Fibroblast of skin of scalp (primary cell): ENCODE measurements at regions not wholly inside any gene's neighbourhood (a gene's known extent, or its start where the extent isn't known, plus 50 kb on each side); places are given as distances from the start of the nearest gene placed in this dataset.
"Not testable (repeated sequence)": the region's sequence is repeated elsewhere in the genome, so short reads cannot be mapped to it uniquely, and the experiment has no call there.

Experiments used
- DNase-seq: peaks from one replicate; pipeline ENCODE4 v3.0.0-alpha.2; 2013

DNA sequence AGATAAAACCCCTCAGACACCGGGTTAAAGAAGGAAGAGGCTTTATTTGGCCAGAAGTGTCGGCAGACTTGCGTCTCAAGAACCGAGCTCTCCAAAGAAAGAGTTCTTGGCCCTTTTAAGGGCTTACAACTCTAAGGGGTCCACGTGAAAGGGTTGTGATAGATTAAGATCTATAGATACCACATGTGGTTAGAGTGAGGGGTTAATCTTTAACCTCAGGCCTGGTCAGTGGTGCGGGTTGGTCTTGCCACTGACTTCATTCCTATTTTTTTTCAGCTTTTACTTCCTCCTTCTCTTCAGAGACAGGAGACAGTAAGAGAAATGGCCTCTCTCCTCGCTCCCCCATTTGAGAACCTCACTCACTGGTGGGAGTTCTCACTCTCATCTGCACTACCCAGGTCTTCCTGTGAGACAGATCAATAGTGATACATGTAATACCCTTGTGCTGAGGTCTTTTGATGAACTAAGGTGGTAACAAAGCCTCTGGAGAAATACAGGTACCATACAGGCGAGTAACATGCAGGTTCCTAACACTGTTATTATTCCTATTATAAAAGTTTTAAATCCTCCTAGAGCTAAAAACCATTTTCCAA lies 52.4 kb upstream of the COX7C start:
- DNase-seq = no peak

DNA sequence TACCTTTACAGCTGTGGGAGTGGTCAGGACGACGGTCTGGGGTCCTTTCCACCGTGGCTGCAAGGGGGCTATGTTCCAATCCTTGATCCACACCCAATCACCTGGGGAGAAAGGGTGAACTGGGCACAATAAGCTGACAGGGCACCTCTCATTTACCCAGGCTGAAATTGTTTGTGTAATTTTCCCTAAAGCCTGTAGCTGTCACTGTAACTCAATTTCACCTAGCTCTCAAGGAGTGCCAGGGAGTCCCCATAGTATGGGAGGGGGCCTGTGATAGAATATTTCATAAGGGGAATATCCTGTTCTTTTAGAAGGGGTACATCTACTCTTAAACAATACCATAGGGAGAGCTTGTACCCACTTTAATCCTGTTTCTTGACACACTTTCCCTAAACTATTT lies 51.7 kb upstream of the COX7C start:
- DNase-seq = not testable (repeated sequence)
